ENCODE measurements at regions not wholly inside any gene's neighbourhood (a gene's known extent, or its start where the extent isn't known, plus 50 kb on each side); places are given as distances from the start of the nearest gene placed in this dataset.

DNA sequence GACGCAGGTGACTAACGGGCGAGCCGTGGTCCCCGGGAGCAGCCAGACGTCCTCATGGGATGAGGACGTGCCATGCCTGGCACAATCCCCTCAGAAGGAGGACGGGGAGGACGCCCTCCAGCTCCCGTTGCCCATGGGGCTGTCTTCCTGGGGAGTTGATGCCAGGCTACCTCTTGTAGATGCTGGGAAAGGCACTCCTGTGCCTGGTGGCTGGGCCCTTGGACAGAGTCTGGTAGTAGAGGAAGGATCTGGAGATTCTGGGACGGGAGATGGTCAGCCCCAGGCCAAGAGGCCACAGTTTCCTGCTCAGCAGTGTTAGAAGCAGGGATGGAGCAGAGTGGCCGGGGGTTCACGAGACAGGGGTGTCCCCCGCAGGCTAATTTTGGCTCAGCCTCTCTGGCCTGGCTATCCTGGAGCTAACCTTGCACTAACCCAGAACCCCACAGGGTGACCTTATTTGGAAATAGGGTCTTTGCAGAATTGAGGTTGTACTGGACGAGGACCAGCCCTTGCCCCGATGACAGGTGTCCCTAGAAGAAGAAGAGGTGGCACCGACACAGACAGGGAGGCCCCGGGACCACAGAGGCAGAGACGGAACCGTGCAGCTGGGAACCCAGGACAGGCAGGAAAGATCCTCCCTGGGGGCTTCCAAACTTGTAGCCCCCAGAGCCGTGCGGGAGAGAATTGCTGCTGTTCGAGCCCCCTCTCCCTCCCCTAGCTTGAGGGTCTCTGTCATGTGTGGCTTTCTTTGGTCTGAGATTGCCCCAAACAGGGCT, 50.1 kb upstream of the ADRA2C start:
- no peaks in the 10 kb centered on the region for H3K36me3 Mint-ChIP-seq (ENCODE audit: low read depth)
- H3K4me3 Mint-ChIP-seq, result no peak overlapping the region
- no peaks in the 10 kb centered on the region for H3K27me3 Mint-ChIP-seq
- H3K9me3 Mint-ChIP-seq, result no peaks in the 10 kb centered on the region
- POLR2A ChIA-PET, result no interaction called here
- CTCF ChIA-PET, result no interaction called here
- no peak for DNase-seq
- no peaks in the 10 kb centered on the region for H3K4me1 Mint-ChIP-seq
- H3K27ac Mint-ChIP-seq, result no peak overlapping the region

DNA sequence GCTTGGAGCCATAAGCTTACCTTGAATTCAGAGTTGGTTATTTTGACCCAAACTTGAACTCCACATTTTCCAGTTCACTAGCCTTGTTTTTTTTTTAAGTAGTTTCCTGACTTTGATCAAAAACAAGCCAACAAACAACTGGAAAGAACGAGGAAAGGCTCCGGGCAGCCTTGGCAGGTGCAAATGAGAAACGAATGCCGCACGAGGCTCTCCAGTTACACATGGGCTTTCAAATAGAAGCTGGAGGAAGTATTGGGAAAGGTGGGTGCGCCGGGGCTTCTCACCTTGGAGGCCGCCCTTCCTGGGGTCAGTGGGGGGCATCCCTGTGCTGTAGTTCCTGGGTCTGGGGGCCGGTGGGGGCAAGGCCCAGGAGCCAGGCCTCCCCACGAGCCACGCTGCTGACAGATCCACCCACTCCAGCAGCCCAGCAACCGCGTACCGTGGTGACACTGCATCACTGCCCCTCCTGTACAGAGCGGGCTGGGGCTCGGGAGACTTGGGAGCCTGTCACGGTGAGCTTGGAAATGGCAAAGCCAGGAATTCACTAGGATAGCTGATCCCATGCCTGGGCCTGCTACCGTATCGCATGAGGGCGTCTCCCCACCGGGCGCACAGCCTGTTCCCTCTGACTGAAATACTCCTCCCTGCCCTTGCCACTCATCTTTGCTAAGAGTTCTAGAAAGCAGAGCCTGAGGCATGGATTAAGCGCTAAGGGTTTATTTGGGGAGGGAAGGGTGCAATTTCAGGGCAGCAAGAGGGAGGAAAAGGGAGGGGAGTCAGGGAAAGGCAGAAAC, 50.9 kb upstream of the ADRA2C start:
- DNase-seq, result no peak
- H3K9me3 Mint-ChIP-seq, result no peaks in the 10 kb centered on the region
- ChIA-PET POLR2A (no interaction called here), CTCF (no interaction called here)
- H3K36me3 Mint-ChIP-seq (ENCODE audit: low read depth), result no peaks in the 10 kb centered on the region
- no peaks in the 10 kb centered on the region for H3K27me3 Mint-ChIP-seq
- no peak overlapping the region for H3K4me3 Mint-ChIP-seq
- no peak overlapping the region for H3K27ac Mint-ChIP-seq
- no peaks in the 10 kb centered on the region for H3K4me1 Mint-ChIP-seq

DNA sequence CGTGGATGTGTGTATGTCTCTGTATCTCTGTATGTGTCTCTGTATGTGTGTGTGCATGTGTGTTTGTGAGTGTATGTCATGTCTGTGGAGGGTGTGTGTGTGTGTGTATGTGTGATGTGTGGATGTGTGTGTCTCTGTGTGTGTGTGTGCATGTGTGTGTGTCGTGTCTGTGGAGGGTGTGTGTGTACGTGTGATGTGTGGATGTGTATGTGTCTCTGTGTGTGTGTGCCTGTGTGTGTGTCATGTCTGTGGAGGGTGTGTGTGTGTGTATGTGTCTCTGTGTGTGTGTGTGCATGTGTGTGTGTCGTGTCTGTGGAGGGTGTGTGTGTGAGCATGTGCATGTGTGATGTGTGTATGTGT, 51.6 kb upstream of the ADRA2C start:
- no peak overlapping the region for H3K4me3 Mint-ChIP-seq
- no peaks in the 10 kb centered on the region for H3K9me3 Mint-ChIP-seq
- DNase-seq, result no peak
- ChIA-PET POLR2A (no interaction called here), CTCF (no interaction called here)
- no peaks in the 10 kb centered on the region for H3K36me3 Mint-ChIP-seq (ENCODE audit: low read depth)
- no peaks in the 10 kb centered on the region for H3K4me1 Mint-ChIP-seq
- H3K27ac Mint-ChIP-seq, result no peak overlapping the region
- H3K27me3 Mint-ChIP-seq, result no peaks in the 10 kb centered on the region

DNA sequence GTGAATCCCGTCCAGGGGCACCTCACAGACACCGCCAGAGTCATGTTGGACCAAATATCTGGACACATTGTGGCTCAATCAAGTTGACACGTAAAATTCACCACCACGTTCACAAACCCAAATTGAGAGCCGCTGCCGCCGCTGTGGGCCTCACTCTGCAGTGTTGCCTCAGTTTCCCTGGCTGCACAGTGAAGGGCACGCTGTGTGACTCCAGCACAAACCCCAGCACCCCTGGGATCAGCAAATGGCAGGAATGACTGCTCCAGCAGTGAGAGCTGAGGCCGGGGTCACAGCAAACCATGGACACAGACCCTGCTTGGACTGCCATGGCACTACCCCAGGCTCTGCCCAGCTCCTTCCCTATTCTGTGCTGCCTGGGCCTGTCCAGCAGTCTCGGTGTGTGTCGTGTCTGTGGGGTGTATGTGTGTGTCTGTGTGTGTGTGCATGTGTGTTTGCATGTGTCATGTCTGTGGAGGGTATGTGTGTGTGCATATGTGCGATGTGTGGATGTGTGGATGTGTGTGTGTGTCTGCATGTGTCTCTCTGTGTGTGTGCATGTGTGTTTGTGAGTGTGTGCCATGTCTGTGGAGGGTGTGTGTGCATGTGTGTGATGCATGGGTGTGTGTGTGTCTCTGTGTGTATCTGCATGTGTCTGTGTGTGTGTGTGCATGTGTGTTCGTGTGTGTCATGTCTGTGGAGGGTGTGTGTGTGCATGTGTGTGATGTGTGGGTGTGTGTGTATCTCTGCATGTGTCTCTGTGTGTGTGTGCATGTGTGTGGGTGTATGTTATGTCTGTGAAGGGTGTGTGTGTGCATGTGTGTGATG, 52.2 kb upstream of the ADRA2C start:
- H3K27me3 Mint-ChIP-seq, result no peaks in the 10 kb centered on the region
- no peaks in the 10 kb centered on the region for H3K4me1 Mint-ChIP-seq
- H3K36me3 Mint-ChIP-seq (ENCODE audit: low read depth), result no peaks in the 10 kb centered on the region
- no peak overlapping the region for H3K27ac Mint-ChIP-seq
- no peak for DNase-seq
- POLR2A ChIA-PET, result no interaction called here
- CTCF ChIA-PET, result no interaction called here
- no peak overlapping the region for H3K4me3 Mint-ChIP-seq
- no peaks in the 10 kb centered on the region for H3K9me3 Mint-ChIP-seq

DNA sequence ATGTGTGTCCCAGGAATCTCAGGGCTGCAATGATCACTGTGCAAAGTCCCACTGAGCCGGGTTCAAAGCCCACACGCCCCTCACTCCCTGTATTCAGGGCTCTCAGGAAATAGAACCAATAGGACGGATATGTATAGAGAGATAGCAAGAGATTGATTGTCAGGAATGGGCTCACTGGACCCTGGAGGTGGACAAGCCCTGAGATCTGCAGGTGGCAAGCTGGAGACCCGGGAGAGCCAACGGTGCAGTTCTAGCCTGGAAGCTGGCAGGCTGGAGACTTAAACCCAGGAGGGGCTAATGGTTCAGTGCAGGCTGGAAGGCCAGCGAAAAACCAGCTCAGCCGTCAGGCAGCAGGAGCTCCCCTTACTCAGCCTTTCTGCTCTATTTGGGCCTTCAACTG, 52.8 kb upstream of the ADRA2C start:
- H3K27me3 Mint-ChIP-seq, result no peaks in the 10 kb centered on the region
- no peaks in the 10 kb centered on the region for H3K36me3 Mint-ChIP-seq (ENCODE audit: low read depth)
- no peak overlapping the region for H3K4me3 Mint-ChIP-seq
- no peak for DNase-seq
- no peak overlapping the region for H3K27ac Mint-ChIP-seq
- CTCF ChIA-PET, result no interaction called here
- no peaks in the 10 kb centered on the region for H3K4me1 Mint-ChIP-seq
- no peaks in the 10 kb centered on the region for H3K9me3 Mint-ChIP-seq
- POLR2A ChIA-PET, result no interaction called here

DNA sequence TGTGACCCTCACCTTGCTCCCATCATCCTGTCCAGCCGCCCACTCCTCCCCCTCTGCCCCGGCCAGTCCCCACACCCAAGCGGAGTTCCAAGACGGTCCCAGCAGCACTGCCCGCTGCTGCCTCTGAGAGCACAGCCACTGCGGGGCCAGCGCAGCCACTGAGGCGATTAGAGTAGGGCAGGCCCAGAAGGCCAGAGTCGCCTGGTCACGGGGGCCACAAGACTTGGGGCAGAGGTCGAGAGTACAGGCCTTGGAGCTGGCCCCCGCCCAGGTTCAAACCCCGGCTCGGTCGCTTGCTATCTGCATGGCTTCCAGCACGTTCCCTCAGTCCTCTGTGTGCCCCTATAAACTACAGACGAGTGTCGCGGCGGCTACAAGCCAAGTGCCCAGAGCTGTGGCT, 53.2 kb upstream of the ADRA2C start:
- Mint-ChIP-seq H3K27me3 (no peaks in the 10 kb centered on the region), H3K27ac (no peak overlapping the region), H3K36me3 (ENCODE audit: low read depth) (no peaks in the 10 kb centered on the region), H3K9me3 (no peaks in the 10 kb centered on the region), H3K4me1 (no peaks in the 10 kb centered on the region), H3K4me3 (no peak overlapping the region)
- DNase-seq, result no peak
- POLR2A ChIA-PET, result no interaction called here
- CTCF ChIA-PET, result no interaction called here

DNA sequence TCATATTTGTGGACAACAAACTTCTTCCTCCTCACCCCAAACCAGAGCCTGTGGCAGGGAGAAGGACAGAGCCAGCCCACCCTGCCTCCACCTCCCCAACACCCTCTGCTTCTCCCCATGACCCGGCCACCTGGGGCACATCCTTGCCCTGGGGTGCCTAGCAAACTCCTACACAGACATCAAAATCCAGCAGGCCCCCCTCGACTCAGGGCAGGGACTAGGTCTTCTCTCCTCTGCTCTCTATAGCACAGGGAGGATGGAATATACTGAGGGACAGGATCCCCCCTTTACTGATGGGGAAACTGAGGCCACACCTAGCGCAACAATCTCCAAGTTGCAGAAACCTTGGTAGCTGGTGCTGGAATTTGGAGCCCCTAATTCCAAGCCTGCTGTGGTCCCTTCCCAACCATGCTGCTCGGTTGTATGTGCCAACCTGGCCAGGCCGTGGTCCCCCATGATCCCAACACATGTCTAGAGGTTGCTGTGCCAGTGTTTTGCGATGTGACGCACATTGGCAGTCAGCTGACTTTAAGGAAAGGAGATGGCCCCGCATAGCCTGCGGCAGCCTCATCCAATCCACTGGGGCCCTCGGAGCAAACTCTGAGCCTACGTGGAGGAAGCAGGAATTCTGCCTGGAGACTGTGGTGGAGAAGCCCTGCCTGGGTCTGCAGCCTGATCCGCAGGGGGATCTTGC, 53.9 kb upstream of the ADRA2C start:
- H3K4me3 Mint-ChIP-seq, result no peak overlapping the region
- ChIA-PET CTCF (no interaction called here), POLR2A (no interaction called here)
- no peaks in the 10 kb centered on the region for H3K27me3 Mint-ChIP-seq
- DNase-seq, result no peak
- no peaks in the 10 kb centered on the region for H3K36me3 Mint-ChIP-seq (ENCODE audit: low read depth)
- H3K4me1 Mint-ChIP-seq, result no peaks in the 10 kb centered on the region
- H3K27ac Mint-ChIP-seq, result no peak overlapping the region
- no peaks in the 10 kb centered on the region for H3K9me3 Mint-ChIP-seq

DNA sequence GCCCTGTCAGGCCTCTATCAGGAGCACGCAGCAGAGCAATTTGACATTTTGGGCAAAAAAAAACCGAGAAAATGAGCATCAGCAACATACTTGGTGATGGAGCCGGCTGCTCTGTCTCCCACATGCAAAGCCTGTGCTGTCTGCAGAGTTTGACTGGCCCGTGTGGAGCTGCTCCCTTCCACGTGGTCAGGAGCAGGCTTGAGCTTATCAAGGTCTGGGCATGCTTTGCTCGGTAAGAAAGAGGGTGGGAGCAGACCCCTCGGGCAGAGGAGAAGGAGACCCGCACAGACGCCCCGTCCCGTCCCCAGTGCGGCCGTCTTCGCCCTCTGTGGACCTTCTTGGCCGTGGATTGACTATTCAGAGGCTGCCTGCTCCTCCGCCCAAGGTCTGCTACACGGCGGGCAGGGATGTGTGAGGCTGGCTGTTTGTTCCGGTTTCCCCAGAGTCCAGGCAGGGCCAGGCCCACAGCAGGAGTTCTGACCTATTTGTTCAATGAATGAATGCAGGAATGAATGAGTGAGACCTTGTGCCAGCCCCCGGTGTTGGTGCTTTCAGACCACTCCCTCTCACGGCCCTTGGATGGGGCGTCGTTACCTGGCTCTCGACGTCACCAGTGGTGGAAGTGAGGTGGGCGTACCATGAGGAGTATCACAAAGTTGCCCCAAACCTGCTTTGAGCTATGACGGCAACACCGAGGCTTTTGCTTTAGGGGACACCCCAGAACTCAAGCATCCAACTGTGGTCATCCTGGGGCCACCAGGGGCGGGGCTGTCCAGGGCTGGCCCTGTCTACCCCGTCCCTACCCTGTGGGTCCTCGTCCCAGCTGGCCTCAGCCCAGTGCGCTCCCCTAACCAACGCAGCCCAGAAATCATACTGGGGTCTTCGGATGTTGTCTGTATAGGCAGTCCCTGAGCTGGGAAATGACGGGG, 54.7 kb upstream of the ADRA2C start:
- Mint-ChIP-seq H3K36me3 (ENCODE audit: low read depth) (no peaks in the 10 kb centered on the region), H3K4me1 (no peaks in the 10 kb centered on the region), H3K27me3 (no peaks in the 10 kb centered on the region), H3K9me3 (no peaks in the 10 kb centered on the region), H3K27ac (no peak overlapping the region), H3K4me3 (no peak overlapping the region)
- DNase-seq, result no peak
- CTCF ChIA-PET, result no interaction called here
- POLR2A ChIA-PET, result no interaction called here

DNA sequence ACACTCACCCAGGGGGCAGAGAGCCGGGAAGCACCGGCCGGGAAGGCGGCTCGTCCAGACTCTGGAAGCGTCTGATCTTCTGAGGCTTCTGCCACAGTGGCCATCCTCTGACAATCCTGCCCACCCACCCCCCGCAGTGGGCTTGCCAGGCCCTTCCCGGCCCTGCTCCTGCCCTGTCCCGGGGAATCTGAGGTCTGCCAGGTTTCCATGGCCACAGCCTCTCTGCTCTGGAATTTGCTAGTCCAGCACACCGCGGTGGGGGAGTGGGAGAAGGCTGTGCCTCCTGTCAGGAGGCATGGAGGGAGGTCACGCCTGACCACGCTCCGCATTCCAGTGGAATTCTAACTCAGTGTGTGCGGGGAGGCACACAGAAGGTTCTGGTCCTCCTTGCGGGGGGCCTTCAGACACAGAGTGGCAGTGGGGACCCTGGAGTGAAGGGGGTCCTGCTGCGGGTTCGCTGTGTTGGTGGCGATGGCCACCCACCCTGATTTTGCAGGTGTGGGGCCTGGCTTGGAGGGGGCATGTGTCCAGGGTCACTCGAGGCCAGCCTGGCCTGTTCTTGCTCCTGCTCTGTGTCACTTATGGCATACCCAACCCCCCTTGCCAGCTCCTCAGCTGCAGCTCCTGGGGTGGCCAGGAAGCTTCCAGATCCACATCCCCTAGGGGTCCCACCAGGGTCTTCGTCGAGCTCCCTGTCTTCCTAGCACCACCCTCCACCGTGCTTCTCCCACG, 55.6 kb upstream of the ADRA2C start:
- H3K9me3 Mint-ChIP-seq, result no peaks in the 10 kb centered on the region
- no peak overlapping the region for H3K27ac Mint-ChIP-seq
- H3K4me3 Mint-ChIP-seq, result no peak overlapping the region
- ChIA-PET POLR2A (no interaction called here), CTCF (no interaction called here)
- H3K36me3 Mint-ChIP-seq (ENCODE audit: low read depth), result no peaks in the 10 kb centered on the region
- H3K27me3 Mint-ChIP-seq, result no peaks in the 10 kb centered on the region
- no peak for DNase-seq
- no peaks in the 10 kb centered on the region for H3K4me1 Mint-ChIP-seq

DNA sequence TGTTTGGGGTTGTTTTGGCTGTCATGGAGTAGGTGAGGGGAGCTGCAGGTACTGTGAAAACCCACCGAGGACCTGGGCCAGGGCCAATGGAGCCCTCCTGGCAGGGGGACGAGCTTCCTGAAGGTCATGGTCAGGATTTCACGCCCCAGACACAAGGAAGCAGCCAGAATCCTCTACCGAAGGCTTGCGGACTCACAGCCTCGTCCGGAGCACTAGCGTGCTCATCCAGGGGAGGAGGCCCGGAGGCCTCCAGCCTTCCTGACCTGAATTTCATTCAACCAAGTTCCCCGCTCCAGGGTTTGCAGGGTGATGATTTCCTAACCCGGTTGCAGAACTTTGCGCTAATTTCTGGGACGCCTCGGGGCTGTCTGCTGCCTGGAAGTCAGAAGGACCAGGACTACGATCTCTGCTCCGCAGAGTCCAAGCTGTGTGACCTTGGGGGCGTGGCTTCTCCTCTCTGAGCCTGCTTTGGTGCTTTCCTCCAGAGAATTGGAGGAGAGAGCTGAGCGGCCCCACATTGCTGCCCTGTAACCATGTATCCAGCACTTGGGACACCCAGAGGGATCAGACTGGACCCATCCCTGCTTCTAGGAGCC, 56.2 kb upstream of the ADRA2C start:
- Mint-ChIP-seq H3K4me3 (no peak overlapping the region), H3K9me3 (no peaks in the 10 kb centered on the region), H3K27me3 (no peaks in the 10 kb centered on the region), H3K27ac (no peak overlapping the region), H3K36me3 (ENCODE audit: low read depth) (no peaks in the 10 kb centered on the region), H3K4me1 (no peaks in the 10 kb centered on the region)
- ChIA-PET POLR2A (no interaction called here), CTCF (no interaction called here)
- no peak for DNase-seq

DNA sequence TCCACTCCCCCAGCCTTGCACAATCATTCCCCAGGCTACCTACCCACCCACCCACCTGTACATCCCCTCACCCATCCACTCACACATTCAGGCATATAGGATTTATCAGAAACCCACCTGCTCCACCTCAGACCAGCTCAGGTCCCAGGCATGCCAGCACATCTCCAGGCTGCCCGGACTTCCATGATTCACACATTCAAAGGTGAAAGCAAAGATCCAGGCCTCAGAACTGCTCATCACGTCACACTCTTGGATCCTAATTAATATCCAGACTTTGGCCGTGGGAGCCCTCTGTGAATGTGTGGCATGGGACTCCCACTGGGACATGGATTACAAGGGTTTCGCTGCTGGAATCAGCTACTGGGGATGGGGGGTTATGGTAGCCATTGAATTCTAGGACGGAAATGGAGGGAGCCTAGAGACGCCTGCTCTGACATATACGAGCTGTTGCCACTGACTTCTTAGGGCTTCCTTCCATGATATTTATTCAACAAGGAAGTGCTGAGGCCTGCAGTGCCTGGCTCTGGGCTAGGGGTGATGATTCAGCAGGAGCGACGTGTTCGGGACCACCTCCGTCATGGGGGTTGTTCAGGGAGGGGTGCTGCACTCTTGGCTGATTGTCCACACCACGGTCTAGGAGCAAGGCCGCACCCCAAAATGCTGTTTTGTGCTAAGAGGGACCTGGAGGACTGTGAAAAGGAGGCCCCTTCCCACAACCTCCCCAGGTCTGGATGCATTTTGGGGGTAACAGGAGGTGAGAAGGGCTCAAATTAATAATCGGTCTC, 56.9 kb upstream of the ADRA2C start:
- H3K4me1 Mint-ChIP-seq, result no peaks in the 10 kb centered on the region
- H3K9me3 Mint-ChIP-seq, result no peaks in the 10 kb centered on the region
- no peaks in the 10 kb centered on the region for H3K36me3 Mint-ChIP-seq (ENCODE audit: low read depth)
- no peak overlapping the region for H3K27ac Mint-ChIP-seq
- ChIA-PET CTCF (no interaction called here), POLR2A (no interaction called here)
- H3K4me3 Mint-ChIP-seq, result no peak overlapping the region
- DNase-seq, result no peak
- H3K27me3 Mint-ChIP-seq, result no peaks in the 10 kb centered on the region

All from activated CD4-positive, alpha-beta T cell treated with anti-CD3 and anti-CD28 coated beads, Interleukin-2, amount 10 ng/mL, durations not matched to agents 7 days and 5 days (primary cell).